ENCODE measurements at regions not wholly inside any gene's neighbourhood (a gene's known extent, or its start where the extent isn't known, plus 50 kb on each side); places are given as distances from the start of the nearest gene placed in this dataset.
A peak's percentile ranks its signal among the peaks of the same experiment; 100 is the strongest.

GRCh38 chr12:124726596-124727263 lies 136.9 kb downstream of the SCARB1 start:
- no peaks in the 10 kb centered on the region for H3K27me3 ChIP-seq (ENCODE audit: control insufficient read depth, insufficient read depth, low read length)
- H3K36me3 ChIP-seq (ENCODE audit: insufficient read depth, low read length): no peaks in the 10 kb centered on the region
- H3K4me3 ChIP-seq (ENCODE audit: low read length): no peak overlapping the region
- peak overlapping the region; percentile 58 for H3K4me2 ChIP-seq (ENCODE audit: low read length)
- no peaks in the 10 kb centered on the region for H3K9me3 ChIP-seq (replicated peaks; ENCODE audit: low read length)
- H3K9ac ChIP-seq (ENCODE audit: low read depth, low read length): no peak overlapping the region
- peaks cover 14% of the 10 kb centered on the region for H3K4me1 ChIP-seq (ENCODE audit: control insufficient read depth, insufficient read depth, low read length)

- Histone ChIP-seq H3K36me3 (ENCODE audit: insufficient read depth, low read length) (no peaks in the 10 kb centered on the region), H3K4me1 (ENCODE audit: control insufficient read depth, insufficient read depth, low read length) (peaks cover 15% of the 10 kb centered on the region), H3K4me2 (ENCODE audit: low read length) (no peak overlapping the region), H3K27me3 (ENCODE audit: control insufficient read depth, insufficient read depth, low read length) (no peaks in the 10 kb centered on the region), H3K4me3 (ENCODE audit: low read length) (no peak overlapping the region), H3K9me3 (replicated peaks; ENCODE audit: low read length) (no peaks in the 10 kb centered on the region), H3K9ac (ENCODE audit: low read depth, low read length) (no peak overlapping the region)
These were observed 137.9 kb downstream of the SCARB1 start for GRCh38 chr12:124725597-124726237.

GRCh38 chr12:124725099-124725498 lies 138.6 kb downstream of the SCARB1 start:
- Histone ChIP-seq H3K4me2 (ENCODE audit: low read length) (no peak overlapping the region), H3K36me3 (ENCODE audit: insufficient read depth, low read length) (no peaks in the 10 kb centered on the region), H3K9ac (ENCODE audit: low read depth, low read length) (no peak overlapping the region), H3K4me3 (ENCODE audit: low read length) (no peak overlapping the region), H3K9me3 (replicated peaks; ENCODE audit: low read length) (no peaks in the 10 kb centered on the region), H3K4me1 (ENCODE audit: control insufficient read depth, insufficient read depth, low read length) (peaks cover 18% of the 10 kb centered on the region), H3K27me3 (ENCODE audit: control insufficient read depth, insufficient read depth, low read length) (no peaks in the 10 kb centered on the region)

GRCh38 chr12:124722878-124723277 lies 140.8 kb downstream of the SCARB1 start:
- Histone ChIP-seq H3K4me3 (ENCODE audit: low read length) (no peak overlapping the region), H3K9ac (ENCODE audit: low read depth, low read length) (no peak overlapping the region), H3K9me3 (replicated peaks; ENCODE audit: low read length) (no peaks in the 10 kb centered on the region), H3K4me2 (ENCODE audit: low read length) (no peak overlapping the region), H3K27me3 (ENCODE audit: control insufficient read depth, insufficient read depth, low read length) (no peaks in the 10 kb centered on the region), H3K36me3 (ENCODE audit: insufficient read depth, low read length) (no peaks in the 10 kb centered on the region), H3K4me1 (ENCODE audit: control insufficient read depth, insufficient read depth, low read length) (peaks cover 19% of the 10 kb centered on the region)

- no peaks in the 10 kb centered on the region for H3K9me3 ChIP-seq (replicated peaks; ENCODE audit: low read length)
- no peak overlapping the region for H3K4me2 ChIP-seq (ENCODE audit: low read length)
- H3K36me3 ChIP-seq (ENCODE audit: insufficient read depth, low read length): no peaks in the 10 kb centered on the region
- H3K27me3 ChIP-seq (ENCODE audit: control insufficient read depth, insufficient read depth, low read length): no peaks in the 10 kb centered on the region
- H3K9ac ChIP-seq (ENCODE audit: low read depth, low read length): no peak overlapping the region
- H3K4me3 ChIP-seq (ENCODE audit: low read length): no peak overlapping the region
- H3K4me1 ChIP-seq (ENCODE audit: control insufficient read depth, insufficient read depth, low read length): peaks cover 12% of the 10 kb centered on the region
These were observed 142.0 kb downstream of the SCARB1 start for GRCh38 chr12:124721501-124722162.

- Histone ChIP-seq H3K4me1 (ENCODE audit: control insufficient read depth, insufficient read depth, low read length) (peaks cover 12% of the 10 kb centered on the region), H3K4me2 (ENCODE audit: low read length) (peak overlapping the region; percentile 47), H3K9me3 (replicated peaks; ENCODE audit: low read length) (no peaks in the 10 kb centered on the region), H3K27me3 (ENCODE audit: control insufficient read depth, insufficient read depth, low read length) (no peaks in the 10 kb centered on the region), H3K36me3 (ENCODE audit: insufficient read depth, low read length) (no peaks in the 10 kb centered on the region), H3K4me3 (ENCODE audit: low read length) (no peak overlapping the region), H3K9ac (ENCODE audit: low read depth, low read length) (no peak overlapping the region)
These were observed 142.8 kb downstream of the SCARB1 start for GRCh38 chr12:124720681-124721500.

- Histone ChIP-seq H3K4me1 (ENCODE audit: control insufficient read depth, insufficient read depth, low read length) (peaks cover 19% of the 10 kb centered on the region), H3K27me3 (ENCODE audit: control insufficient read depth, insufficient read depth, low read length) (no peaks in the 10 kb centered on the region), H3K9ac (ENCODE audit: low read depth, low read length) (no peak overlapping the region), H3K4me3 (ENCODE audit: low read length) (no peak overlapping the region), H3K36me3 (ENCODE audit: insufficient read depth, low read length) (no peaks in the 10 kb centered on the region), H3K4me2 (ENCODE audit: low read length) (peak overlapping the region; percentile 47), H3K9me3 (replicated peaks; ENCODE audit: low read length) (no peaks in the 10 kb centered on the region)
These were observed 143.5 kb downstream of the SCARB1 start for GRCh38 chr12:124720004-124720680.

- H3K9me3 ChIP-seq (replicated peaks; ENCODE audit: low read length): no peaks in the 10 kb centered on the region
- peaks cover 20% of the 10 kb centered on the region for H3K4me1 ChIP-seq (ENCODE audit: control insufficient read depth, insufficient read depth, low read length)
- no peak overlapping the region for H3K9ac ChIP-seq (ENCODE audit: low read depth, low read length)
- no peak overlapping the region for H3K4me2 ChIP-seq (ENCODE audit: low read length)
- no peak overlapping the region for H3K4me3 ChIP-seq (ENCODE audit: low read length)
- H3K36me3 ChIP-seq (ENCODE audit: insufficient read depth, low read length): no peaks in the 10 kb centered on the region
- H3K27me3 ChIP-seq (ENCODE audit: control insufficient read depth, insufficient read depth, low read length): no peaks in the 10 kb centered on the region
These were observed 144.4 kb downstream of the SCARB1 start for GRCh38 chr12:124719231-124719630.

- H3K36me3 ChIP-seq (ENCODE audit: insufficient read depth, low read length): no peaks in the 10 kb centered on the region
- H3K4me2 ChIP-seq (ENCODE audit: low read length): no peak overlapping the region
- H3K4me3 ChIP-seq (ENCODE audit: low read length): no peak overlapping the region
- no peaks in the 10 kb centered on the region for H3K27me3 ChIP-seq (ENCODE audit: control insufficient read depth, insufficient read depth, low read length)
- H3K4me1 ChIP-seq (ENCODE audit: control insufficient read depth, insufficient read depth, low read length): peaks cover 22% of the 10 kb centered on the region
- no peak overlapping the region for H3K9ac ChIP-seq (ENCODE audit: low read depth, low read length)
- H3K9me3 ChIP-seq (replicated peaks; ENCODE audit: low read length): no peaks in the 10 kb centered on the region
These were observed 145.2 kb downstream of the SCARB1 start for GRCh38 chr12:124718458-124718857.

GRCh38 chr12:124718036-124718435 lies 145.6 kb downstream of the SCARB1 start:
- H3K9me3 ChIP-seq (replicated peaks; ENCODE audit: low read length): no peaks in the 10 kb centered on the region
- no peaks in the 10 kb centered on the region for H3K27me3 ChIP-seq (ENCODE audit: control insufficient read depth, insufficient read depth, low read length)
- H3K4me2 ChIP-seq (ENCODE audit: low read length): no peak overlapping the region
- no peak overlapping the region for H3K9ac ChIP-seq (ENCODE audit: low read depth, low read length)
- no peak overlapping the region for H3K4me3 ChIP-seq (ENCODE audit: low read length)
- no peaks in the 10 kb centered on the region for H3K36me3 ChIP-seq (ENCODE audit: insufficient read depth, low read length)
- H3K4me1 ChIP-seq (ENCODE audit: control insufficient read depth, insufficient read depth, low read length): peaks cover 26% of the 10 kb centered on the region

- Histone ChIP-seq H3K9me3 (replicated peaks; ENCODE audit: low read length) (no peaks in the 10 kb centered on the region), H3K4me1 (ENCODE audit: control insufficient read depth, insufficient read depth, low read length) (peaks cover 26% of the 10 kb centered on the region), H3K27me3 (ENCODE audit: control insufficient read depth, insufficient read depth, low read length) (no peaks in the 10 kb centered on the region), H3K4me2 (ENCODE audit: low read length) (no peak overlapping the region), H3K9ac (ENCODE audit: low read depth, low read length) (no peak overlapping the region), H3K4me3 (ENCODE audit: low read length) (no peak overlapping the region), H3K36me3 (ENCODE audit: insufficient read depth, low read length) (no peaks in the 10 kb centered on the region)
These were observed 146.3 kb downstream of the SCARB1 start for GRCh38 chr12:124717318-124717717.

Data from skeletal muscle satellite cell (primary cell).